Neuronal stem cell (in vitro differentiated cells): ENCODE measurements at regions not wholly inside any gene's neighbourhood (a gene's known extent, or its start where the extent isn't known, plus 50 kb on each side); places are given as distances from the start of the nearest gene placed in this dataset.

Source experiments
- DNase-seq: peaks from one replicate; pipeline ENCODE4 v3.0.0-alpha.2; 2013; ENCODE audit warnings: low spot score
- H2AFZ ChIP-seq: one replicate; pipeline ENCODE4 v1.6.1; 2013; ENCODE audit warnings: mild to moderate bottlenecking, low read length, inconsistent platforms
- H2AK5ac ChIP-seq: 2 replicates; pipeline ENCODE4 v1.6.1; 2013; ENCODE audit warnings: low read depth, mild to moderate bottlenecking, inconsistent platforms, low read length, moderate library complexity, mixed read lengths
- H2BK120ac ChIP-seq: 2 replicates; pipeline ENCODE4 v1.6.1; 2013; ENCODE audit warnings: low read depth, mild to moderate bottlenecking, inconsistent platforms, low read length, moderate library complexity, mixed read lengths
- H2BK12ac ChIP-seq: one replicate; pipeline ENCODE4 v1.6.1; 2013; ENCODE audit warnings: low read length, inconsistent platforms
- H2BK15ac ChIP-seq: 2 replicates; pipeline ENCODE4 v1.6.1; 2013; ENCODE audit warnings: mild to moderate bottlenecking, low read length, inconsistent platforms, mixed read lengths
- H2BK5ac ChIP-seq: one replicate; pipeline ENCODE4 v1.6.1; 2013; ENCODE audit warnings: inconsistent platforms, mild to moderate bottlenecking, low read length, moderate library complexity
- H3K14ac ChIP-seq: one replicate; pipeline ENCODE4 v1.6.1; 2013; ENCODE audit warnings: low read length, inconsistent platforms
- H3K18ac ChIP-seq: 2 replicates; pipeline ENCODE4 v1.6.1; 2013; ENCODE audit warnings: low read length, inconsistent platforms
- H3K23ac ChIP-seq: 2 replicates; pipeline ENCODE4 v1.6.1; 2013; ENCODE audit warnings: low read depth, mild to moderate bottlenecking, mixed read lengths, low read length, inconsistent platforms; ENCODE audit not compliant: poor library complexity
- H3K27ac ChIP-seq: replicated peaks from 3 replicates; pipeline ENCODE4 v1.5.1; 2013; ENCODE audit warnings: low read length, inconsistent platforms
- H3K27me3 ChIP-seq, 3 experiments: 2 replicates each; pipeline ENCODE4 v1.6.1; 2013; ENCODE audit warnings: low read length in 3 of 3, mild to moderate bottlenecking in 2 of 3, inconsistent platforms in 1 of 3, low read depth in 1 of 3, mixed read lengths in 1 of 3, moderate library complexity in 1 of 3; ENCODE audit not compliant: control insufficient read depth in 3 of 3, insufficient read depth in 3 of 3
- H3K36me3 ChIP-seq, 2 donors: replicated peaks in 1 of 2; 2 replicates each; pipeline ENCODE4 v1.6.1; 2013; ENCODE audit warnings: low read length in 2 of 2; ENCODE audit not compliant: control insufficient read depth in 2 of 2, insufficient read depth in 2 of 2
- H3K4ac ChIP-seq: 2 replicates; pipeline ENCODE4 v1.6.1; 2013; ENCODE audit warnings: inconsistent platforms, mild to moderate bottlenecking, low read length, moderate library complexity
- H3K4me1 ChIP-seq, 2 donors: 1 replicate in 1 of 2; 2 replicates in 1 of 2; pipeline ENCODE4 v1.6.1; 2013; ENCODE audit warnings: low read length in 2 of 2, low read depth in 1 of 2; ENCODE audit not compliant: control insufficient read depth in 2 of 2, insufficient read depth in 1 of 2
- H3K4me2 ChIP-seq: one replicate; pipeline ENCODE4 v1.6.1; 2013; ENCODE audit warnings: mild to moderate bottlenecking, low read length, inconsistent platforms; ENCODE audit not compliant: insufficient read depth, poor library complexity, severe bottlenecking
- H3K4me3 ChIP-seq, 2 donors: 2 replicates each; pipeline ENCODE4 v1.5.1; 2013; ENCODE audit warnings: low read length in 2 of 2, mild to moderate bottlenecking in 2 of 2, inconsistent platforms in 1 of 2, moderate library complexity in 1 of 2
- H3K79me1 ChIP-seq: one replicate; pipeline ENCODE4 v1.6.1; 2013; ENCODE audit warnings: low read depth, mild to moderate bottlenecking, inconsistent platforms, low read length, moderate library complexity
- H3K9ac ChIP-seq: one replicate; pipeline ENCODE4 v1.6.1; 2013; ENCODE audit warnings: mild to moderate bottlenecking, low read depth, low read length, inconsistent platforms; ENCODE audit not compliant: poor library complexity
- H3K9me3 ChIP-seq, 2 donors: replicated peaks in 1 of 2; 2 replicates each; pipeline versions ENCODE3 to v1.6.1; 2013; ENCODE audit warnings: low read length in 2 of 2, mild to moderate bottlenecking in 2 of 2, inconsistent platforms in 1 of 2, low read depth in 1 of 2, mixed read lengths in 1 of 2, moderate library complexity in 1 of 2; ENCODE audit not compliant: control insufficient read depth in 2 of 2, insufficient read depth in 1 of 2
- H4K8ac ChIP-seq: one replicate; pipeline ENCODE4 v1.6.1; 2013; ENCODE audit warnings: low read depth, mild to moderate bottlenecking, inconsistent platforms, low read length, moderate library complexity
- H4K91ac ChIP-seq: one replicate; pipeline ENCODE4 v1.6.1; 2013; ENCODE audit warnings: low read length, low read depth, mild to moderate bottlenecking, inconsistent platforms; ENCODE audit not compliant: poor library complexity
- WGBS, 2 donors: extraction: QIAGEN DNeasy Blood & Tissue Kit; methylation state at CpG; one replicate each; pipeline ENCODE4 v1.1.7; 2013; ENCODE audit warnings: missing lambda C conversion rate in 2 of 2, mixed read lengths in 1 of 2; ENCODE audit not compliant: insufficient read length in 2 of 2, insufficient replicate concordance in 1 of 2; ENCODE audit errors: extremely low coverage in 2 of 2; 5-methylcytosine and 5-hydroxymethylcytosine counted together

DNA sequence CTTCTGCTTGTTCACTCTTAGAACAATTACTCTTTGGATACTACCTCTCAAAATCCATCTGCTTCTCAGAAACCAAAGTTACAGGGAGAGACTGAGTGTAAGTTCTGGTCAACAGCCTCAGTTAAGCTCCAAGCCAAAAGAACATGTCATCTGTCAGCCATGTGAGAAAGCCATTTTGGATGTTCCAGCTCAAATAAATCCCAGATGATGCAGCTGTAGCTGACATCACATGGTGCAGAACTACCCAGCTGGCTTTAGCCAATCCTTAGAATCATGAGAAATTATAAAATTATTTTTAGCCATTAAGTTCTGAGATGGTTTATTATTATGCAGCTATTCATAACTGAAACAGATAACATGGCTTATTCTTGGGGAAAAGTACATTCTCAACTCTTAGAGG lies 696.0 kb downstream of the ZNF385D start:
- no peaks in the 10 kb centered on the region for H3K36me3 ChIP-seq
- H3K9ac ChIP-seq = no peak overlapping the region
- no peak overlapping the region for H3K4me2 ChIP-seq
- no peaks in the 10 kb centered on the region for H3K27me3 ChIP-seq
- H3K14ac ChIP-seq = no peak overlapping the region
- no peak overlapping the region for H4K91ac ChIP-seq
- H3K9me3 ChIP-seq = no peaks in the 10 kb centered on the region
- no peak overlapping the region for H2AK5ac ChIP-seq
- no peak overlapping the region for H4K8ac ChIP-seq
- no peak overlapping the region for H2AFZ ChIP-seq
- H3K18ac ChIP-seq = no peak overlapping the region
- H3K79me1 ChIP-seq = no peaks in the 10 kb centered on the region
- H2BK5ac ChIP-seq = no peak overlapping the region
- H2BK120ac ChIP-seq = no peak overlapping the region
- H3K4ac ChIP-seq = no peak overlapping the region
- no peak overlapping the region for H2BK12ac ChIP-seq
- H3K23ac ChIP-seq = no peak overlapping the region
- DNase-seq = no peak
- no peak overlapping the region for H3K27ac ChIP-seq
- H2BK15ac ChIP-seq = no peak overlapping the region
- no peaks in the 10 kb centered on the region for H3K4me1 ChIP-seq
- no peak overlapping the region for H3K4me3 ChIP-seq

DNA sequence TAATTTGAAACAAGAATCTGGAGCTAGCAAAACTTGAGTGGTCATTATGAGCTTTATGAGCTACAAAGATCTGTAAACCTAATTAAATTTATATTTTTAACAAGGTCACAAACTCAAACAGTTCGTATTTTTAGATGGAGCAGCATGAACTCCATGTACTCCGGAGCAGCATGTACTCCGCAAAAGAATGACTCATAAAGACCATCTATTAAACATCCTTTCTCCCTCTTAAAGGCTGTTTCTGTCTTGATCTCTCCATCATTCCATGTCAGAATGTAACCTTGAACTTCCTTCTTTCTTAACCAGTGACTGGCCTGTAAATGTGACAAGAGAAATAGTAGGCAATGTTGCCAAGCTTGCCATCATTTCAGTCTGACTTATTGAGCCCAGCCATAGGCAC lies 696.9 kb downstream of the ZNF385D start:
- Histone ChIP-seq H2AK5ac (no peak overlapping the region), H3K4me1 (no peaks in the 10 kb centered on the region), H3K27ac (no peak overlapping the region), H3K79me1 (no peaks in the 10 kb centered on the region), H2BK12ac (no peak overlapping the region), H3K9me3 (no peaks in the 10 kb centered on the region), H4K91ac (no peak overlapping the region), H3K23ac (no peak overlapping the region), H2BK15ac (no peak overlapping the region), H3K9ac (no peak overlapping the region), H2BK5ac (no peak overlapping the region), H3K18ac (no peak overlapping the region), H3K4me3 (no peak overlapping the region), H3K4ac (no peak overlapping the region), H2BK120ac (no peak overlapping the region), H3K36me3 (no peaks in the 10 kb centered on the region), H3K4me2 (no peak overlapping the region), H3K27me3 (no peaks in the 10 kb centered on the region), H2AFZ (no peak overlapping the region), H3K14ac (no peak overlapping the region), H4K8ac (no peak overlapping the region)
- no CpG with 5 or more reads among the region's 3 CpGs for WGBS, 2 donors
- DNase-seq = no peak

DNA sequence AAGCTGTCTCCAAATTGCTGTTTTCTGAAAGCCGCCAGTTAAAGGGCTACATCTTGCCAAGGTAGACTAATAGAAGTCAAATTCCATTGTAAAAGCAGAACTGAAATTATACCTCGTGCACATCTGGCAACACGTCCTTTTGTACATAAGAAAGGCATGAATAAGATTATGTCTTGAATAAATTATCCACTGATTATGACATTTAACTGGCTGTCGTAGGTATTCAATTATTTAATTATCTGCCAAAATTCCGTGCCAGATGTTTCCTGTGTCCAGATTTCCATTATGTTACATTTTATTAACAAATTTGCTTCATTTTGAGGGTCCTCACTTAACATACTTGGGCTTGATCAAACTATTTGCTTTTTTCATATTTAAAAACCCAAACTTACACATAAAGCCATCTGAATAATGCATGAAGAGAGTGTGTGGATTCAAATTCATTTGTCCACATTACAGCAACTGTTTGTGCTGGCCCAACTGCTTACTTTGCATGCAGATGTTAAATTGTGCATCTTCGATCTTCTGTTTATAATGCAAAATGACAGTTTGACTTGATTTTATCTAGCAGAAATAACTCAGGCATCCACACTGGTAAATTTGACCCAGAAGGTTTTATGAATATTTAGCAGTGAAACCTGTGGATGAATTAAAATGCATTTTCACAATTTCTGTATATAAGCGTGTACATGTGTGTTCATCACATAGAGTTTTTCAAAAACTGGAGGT lies 701.5 kb downstream of the ZNF385D start:
- WGBS, 2 donors = no CpG with 5 or more reads among the region's 7 CpGs
- no peak overlapping the region for H3K14ac ChIP-seq
- H3K18ac ChIP-seq = no peak overlapping the region
- H3K4ac ChIP-seq = no peak overlapping the region
- H3K23ac ChIP-seq = no peak overlapping the region
- no peak overlapping the region for H3K4me3 ChIP-seq
- H3K79me1 ChIP-seq = no peaks in the 10 kb centered on the region
- H3K27ac ChIP-seq = no peak overlapping the region
- H2BK12ac ChIP-seq = no peak overlapping the region
- H3K9me3 ChIP-seq = no peaks in the 10 kb centered on the region
- H3K9ac ChIP-seq = no peak overlapping the region
- no peak overlapping the region for H2AFZ ChIP-seq
- H3K36me3 ChIP-seq = no peaks in the 10 kb centered on the region
- no peak overlapping the region for H2BK5ac ChIP-seq
- no peak overlapping the region for H4K8ac ChIP-seq
- no peak overlapping the region for H2AK5ac ChIP-seq
- no peak overlapping the region for H2BK15ac ChIP-seq
- H4K91ac ChIP-seq = no peak overlapping the region
- no peak overlapping the region for H3K4me2 ChIP-seq
- no peak for DNase-seq
- no peaks in the 10 kb centered on the region for H3K27me3 ChIP-seq
- H3K4me1 ChIP-seq = no peaks in the 10 kb centered on the region
- H2BK120ac ChIP-seq = no peak overlapping the region

DNA sequence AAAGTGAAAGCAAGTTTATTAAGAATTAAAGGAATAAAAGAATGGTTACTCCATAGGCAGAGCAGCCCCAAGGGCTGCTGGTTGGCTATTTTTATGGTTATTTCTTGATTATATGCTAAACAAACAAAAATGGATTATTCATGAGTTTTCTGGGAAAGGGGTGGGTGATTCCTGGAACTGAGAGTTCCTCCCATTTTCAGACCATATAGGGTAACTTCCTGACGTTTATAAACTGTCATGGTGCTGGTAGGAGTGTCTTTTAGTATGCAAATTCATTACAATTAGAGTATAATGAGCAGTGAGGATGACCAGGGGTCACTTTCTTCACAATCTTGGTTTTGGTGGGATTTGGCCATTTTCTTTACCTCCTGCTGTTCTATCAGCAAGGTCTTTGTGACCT lies 707.9 kb downstream of the ZNF385D start:
- Histone ChIP-seq H3K18ac (no peak overlapping the region), H3K23ac (no peak overlapping the region), H3K4me3 (no peak overlapping the region)

More for the DNA sequence above, 707.9 kb downstream of the ZNF385D start:
- H3K9ac ChIP-seq = no peak overlapping the region
- no peaks in the 10 kb centered on the region for H3K9me3 ChIP-seq
- H3K4me1 ChIP-seq = no peaks in the 10 kb centered on the region
- H2BK5ac ChIP-seq = no peak overlapping the region
- no peak overlapping the region for H2BK15ac ChIP-seq
- no peaks in the 10 kb centered on the region for H3K27me3 ChIP-seq
- no peak overlapping the region for H2BK12ac ChIP-seq
- no peak overlapping the region for H3K14ac ChIP-seq
- H4K8ac ChIP-seq = no peak overlapping the region
- no peaks in the 10 kb centered on the region for H3K36me3 ChIP-seq
- H3K27ac ChIP-seq = no peak overlapping the region
- H2AFZ ChIP-seq = no peak overlapping the region
- H4K91ac ChIP-seq = no peak overlapping the region
- no CpG with 5 or more reads among the region's 1 CpG for WGBS, 2 donors
- H3K4me2 ChIP-seq = no peak overlapping the region
- no peak overlapping the region for H2AK5ac ChIP-seq
- H3K4ac ChIP-seq = no peak overlapping the region
- H2BK120ac ChIP-seq = no peak overlapping the region
- DNase-seq = no peak
- no peaks in the 10 kb centered on the region for H3K79me1 ChIP-seq
